Thoracic aorta (tissue), 2 donors: ENCODE measurements at regions not wholly inside any gene's neighbourhood (a gene's known extent, or its start where the extent isn't known, plus 50 kb on each side); places are given as distances from the start of the nearest gene placed in this dataset.

Experiments used
- ATAC-seq: fragments of 150-250 bp; one replicate; pipeline ENCODE4 v1.8.0; 2017; ENCODE audit warnings: low read depth; ENCODE audit not compliant: insufficient number of reproducible peaks, low FRiP score
- DNase-seq: peaks from one replicate; pipeline ENCODE4 v3.0.0-alpha.2; 2020; ENCODE audit warnings: low spot score
- H3K27ac ChIP-seq, 2 donors: fragments of 200-600 bp; sonication (generic); 1 replicate in 1 of 2; 2 replicates in 1 of 2; pipeline ENCODE4 v1.5.1; 2016; ENCODE audit warnings: mild to moderate bottlenecking in 2 of 2, moderate library complexity in 2 of 2
- H3K27me3 ChIP-seq: fragments of 200-600 bp; sonication (generic); replicated peaks from 2 replicates; pipeline ENCODE4 v1.6.0; 2016; ENCODE audit warnings: mild to moderate bottlenecking; ENCODE audit not compliant: insufficient read depth
- H3K36me3 ChIP-seq: fragments of 200-600 bp; sonication (generic); one replicate; pipeline ENCODE4 v1.5.1; 2016
- H3K4me1 ChIP-seq, 2 donors: fragments of 200-600 bp; sonication (generic); 1 replicate in 1 of 2; 2 replicates in 1 of 2; pipeline versions ENCODE4 v1.5.1 to v1.6.0; 2016; ENCODE audit warnings: low read depth in 2 of 2, mild to moderate bottlenecking in 1 of 2; ENCODE audit not compliant: control insufficient read depth in 1 of 2
- H3K4me3 ChIP-seq: fragments of 200-600 bp; sonication (generic); 2 replicates; pipeline ENCODE4 v1.5.1; 2016; ENCODE audit warnings: mild to moderate bottlenecking
- H3K9me3 ChIP-seq: fragments of 200-600 bp; sonication (generic); 2 replicates; pipeline ENCODE4 v1.5.1; 2016
- CTCF ChIP-seq: fragments of 200-600 bp; sonication (generic); IDR thresholded peaks from one replicate; pipeline ENCODE4 v1.5.1; 2019; ENCODE audit warnings: antibody characterized with exemption

- Histone ChIP-seq H3K4me1 (no peaks in the 10 kb centered on the region), H3K36me3 (no peaks in the 10 kb centered on the region), H3K27me3 (no peaks in the 10 kb centered on the region), H3K27ac (no peak overlapping the region), H3K9me3 (no peaks in the 10 kb centered on the region), H3K4me3 (no peak overlapping the region)
- DNase-seq (no peak), ATAC-seq (no peak)
- TF ChIP-seq CTCF = no peak
These were observed 147.9 kb downstream of the DACT1 start for GRCh38 chr14:58785701-58786100.

- TF ChIP-seq CTCF = no peak
These were observed 149.8 kb downstream of the DACT1 start for GRCh38 chr14:58787592-58787991.

GRCh38 chr14:58788655-58789503 lies 151.1 kb downstream of the DACT1 start:
- TF ChIP-seq CTCF = no peak
- ATAC-seq = no peak
- Histone ChIP-seq H3K9me3 (no peaks in the 10 kb centered on the region), H3K4me3 (no peak overlapping the region), H3K27me3 (no peaks in the 10 kb centered on the region), H3K27ac (no peak overlapping the region), H3K4me1 (no peaks in the 10 kb centered on the region), H3K36me3 (no peaks in the 10 kb centered on the region)
- no peak for DNase-seq

More at GRCh38 chr14:58787592-58787991, 149.8 kb downstream of the DACT1 start:
- Histone ChIP-seq H3K27me3 (no peaks in the 10 kb centered on the region), H3K36me3 (no peaks in the 10 kb centered on the region), H3K27ac (no peak overlapping the region), H3K4me1 (no peaks in the 10 kb centered on the region), H3K9me3 (no peaks in the 10 kb centered on the region), H3K4me3 (no peak overlapping the region)
- ATAC-seq (no peak), DNase-seq (no peak)

- no peak for TF ChIP-seq CTCF
- H3K4me1 ChIP-seq = no peaks in the 10 kb centered on the region
- no peak overlapping the region for H3K27ac ChIP-seq
- no peaks in the 10 kb centered on the region for H3K9me3 ChIP-seq
- ATAC-seq = no peak
- no peaks in the 10 kb centered on the region for H3K27me3 ChIP-seq
- no peaks in the 10 kb centered on the region for H3K36me3 ChIP-seq
- no peak for DNase-seq
- no peak overlapping the region for H3K4me3 ChIP-seq
These were observed 152.0 kb downstream of the DACT1 start for GRCh38 chr14:58789736-58790135.

GRCh38 chr14:58792416-58792815 lies 154.7 kb downstream of the DACT1 start:
- ATAC-seq = no peak
- no peaks in the 10 kb centered on the region for H3K27me3 ChIP-seq

More at GRCh38 chr14:58792416-58792815, 154.7 kb downstream of the DACT1 start:
- DNase-seq = no peak
- Histone ChIP-seq H3K27ac (no peak overlapping the region), H3K36me3 (no peaks in the 10 kb centered on the region), H3K9me3 (no peaks in the 10 kb centered on the region), H3K4me3 (no peak overlapping the region), H3K4me1 (peaks cover 0 to 4% of the 10 kb centered on the region in 2 donors)
- TF ChIP-seq CTCF = no peak
